Kidney (tissue), 13 donors: ENCODE measurements at regions not wholly inside any gene's neighbourhood (a gene's known extent, or its start where the extent isn't known, plus 50 kb on each side); places are given as distances from the start of the nearest gene placed in this dataset.

Experiments
- DNase-seq, 5 donors: peaks; one replicate each; pipeline ENCODE4 v3.0.0-alpha.2; 2013 to 2020
- FAIRE-seq: peaks from 2 replicates; lab custom pipeline; 2012; peaks lifted over from hg19 to GRCh38; lab: Jason Lieb, UNC
- H3K27ac ChIP-seq, 2 donors: one replicate each; pipeline ENCODE4 v1.7.0; 2013; ENCODE audit warnings: low read depth in 2 of 2, low read length in 2 of 2, inconsistent platforms in 1 of 2
- H3K27me3 ChIP-seq: one replicate; pipeline ENCODE4 v1.7.1; 2013; ENCODE audit warnings: low read length, inconsistent platforms; ENCODE audit not compliant: control insufficient read depth, insufficient read depth
- H3K36me3 ChIP-seq, 3 donors: one replicate each; pipeline versions ENCODE4 v1.7.0 to v1.7.1; 2013; ENCODE audit warnings: low read length in 3 of 3, control low read depth in 1 of 3, inconsistent platforms in 1 of 3; ENCODE audit not compliant: insufficient read depth in 3 of 3, control insufficient read depth in 2 of 3
- H3K4me1 ChIP-seq, 3 donors: one replicate each; pipeline versions ENCODE4 v1.7.0 to v1.7.1; 2013; ENCODE audit warnings: low read length in 3 of 3, inconsistent platforms in 1 of 3, low read depth in 1 of 3; ENCODE audit not compliant: control insufficient read depth in 2 of 3, insufficient read depth in 2 of 3
- H3K4me3 ChIP-seq, 3 donors: one replicate each; pipeline versions ENCODE4 v1.7.0 to v1.8.1; 2013; ENCODE audit warnings: low read length in 3 of 3, control low read depth in 1 of 3, inconsistent platforms in 1 of 3
- H3K9ac ChIP-seq, 3 donors: one replicate each; pipeline versions ENCODE4 v1.7.0 to v1.7.1; 2013; ENCODE audit warnings: low read length in 3 of 3, control low read depth in 1 of 3, inconsistent platforms in 1 of 3
- H3K9me3 ChIP-seq, 3 donors: one replicate each; pipeline versions ENCODE4 v1.7.0 to v1.7.1; 2013; ENCODE audit warnings: low read length in 3 of 3, control low read depth in 1 of 3, inconsistent platforms in 1 of 3; ENCODE audit not compliant: control insufficient read depth in 2 of 3, insufficient read depth in 1 of 3
- intact Hi-C: fragments of 100-400 bp; cut with DNase I; formaldehyde crosslinking; loops from one replicate; pipeline ENCODE4 v1.11.1; 2022
- TF ChIP-seq, protein P1 (sequence below): IDR thresholded peaks from 3 replicates; pipeline ENCODE4 v1.5.1; 2012; ENCODE audit warnings: mild to moderate bottlenecking, moderate library complexity, borderline replicate concordance; ENCODE audit not compliant: insufficient read depth; ENCODE audit errors: extremely low read depth
- donor health status: control.
- donor health status: control.
- donor health status: control.
- donor health status: control.
- donor health status: control.
- donor health status: DM: yes; HTN: yes; CAD: no.
- donor health status: Normal renal cell carcinoma (clear cell type).

DNA sequence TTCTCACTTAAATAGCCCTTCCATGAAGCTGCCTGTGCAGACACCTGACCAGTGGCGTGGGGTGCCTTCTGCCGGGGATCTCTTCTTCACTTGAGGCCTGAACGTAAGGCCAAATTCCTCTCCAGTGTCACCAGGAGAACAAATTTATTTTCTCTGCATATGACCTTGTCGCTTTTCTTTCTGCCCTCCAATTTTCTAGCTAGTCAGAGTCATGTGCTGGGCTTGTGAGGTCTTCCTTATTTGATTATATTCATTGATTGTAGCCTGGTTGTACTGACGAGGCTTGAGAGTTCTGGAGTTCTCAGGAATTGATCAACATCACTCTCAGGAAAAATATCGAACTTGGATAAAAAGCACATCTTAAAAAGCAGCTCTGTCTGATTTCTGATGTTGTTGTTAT lies 255.7 kb downstream of the BUB3 start:
- DNase-seq (no peak), FAIRE-seq (no peak)
- Histone ChIP-seq H3K36me3 (no peaks in the 10 kb centered on the region), H3K9me3 (peaks cover 0 to 4% (median 2%) of the 10 kb centered on the region in 3 donors), H3K4me3 (no peak overlapping the region), H3K27me3 (no peaks in the 10 kb centered on the region), H3K27ac (no peak overlapping the region), H3K4me1 (no peaks in the 10 kb centered on the region), H3K9ac (no peak overlapping the region)
- TF ChIP-seq, protein P1, sequence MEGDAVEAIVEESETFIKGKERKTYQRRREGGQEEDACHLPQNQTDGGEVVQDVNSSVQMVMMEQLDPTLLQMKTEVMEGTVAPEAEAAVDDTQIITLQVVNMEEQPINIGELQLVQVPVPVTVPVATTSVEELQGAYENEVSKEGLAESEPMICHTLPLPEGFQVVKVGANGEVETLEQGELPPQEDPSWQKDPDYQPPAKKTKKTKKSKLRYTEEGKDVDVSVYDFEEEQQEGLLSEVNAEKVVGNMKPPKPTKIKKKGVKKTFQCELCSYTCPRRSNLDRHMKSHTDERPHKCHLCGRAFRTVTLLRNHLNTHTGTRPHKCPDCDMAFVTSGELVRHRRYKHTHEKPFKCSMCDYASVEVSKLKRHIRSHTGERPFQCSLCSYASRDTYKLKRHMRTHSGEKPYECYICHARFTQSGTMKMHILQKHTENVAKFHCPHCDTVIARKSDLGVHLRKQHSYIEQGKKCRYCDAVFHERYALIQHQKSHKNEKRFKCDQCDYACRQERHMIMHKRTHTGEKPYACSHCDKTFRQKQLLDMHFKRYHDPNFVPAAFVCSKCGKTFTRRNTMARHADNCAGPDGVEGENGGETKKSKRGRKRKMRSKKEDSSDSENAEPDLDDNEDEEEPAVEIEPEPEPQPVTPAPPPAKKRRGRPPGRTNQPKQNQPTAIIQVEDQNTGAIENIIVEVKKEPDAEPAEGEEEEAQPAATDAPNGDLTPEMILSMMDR, result no peak
- intact Hi-C loops, result no loop called here

GRCh38 chr10:123413353-123413752 lies 252.8 kb upstream of the GPR26 start:
- Histone ChIP-seq H3K9me3 (no peaks in the 10 kb centered on the region), H3K27me3 (no peaks in the 10 kb centered on the region), H3K9ac (no peak overlapping the region), H3K36me3 (no peaks in the 10 kb centered on the region), H3K4me3 (no peak overlapping the region), H3K4me1 (no peaks in the 10 kb centered on the region), H3K27ac (no peak overlapping the region)
- TF ChIP-seq, protein P1, result no peak
- FAIRE-seq, result no peak
- DNase-seq, result no peak
- intact Hi-C loops, result no loop called here

DNA sequence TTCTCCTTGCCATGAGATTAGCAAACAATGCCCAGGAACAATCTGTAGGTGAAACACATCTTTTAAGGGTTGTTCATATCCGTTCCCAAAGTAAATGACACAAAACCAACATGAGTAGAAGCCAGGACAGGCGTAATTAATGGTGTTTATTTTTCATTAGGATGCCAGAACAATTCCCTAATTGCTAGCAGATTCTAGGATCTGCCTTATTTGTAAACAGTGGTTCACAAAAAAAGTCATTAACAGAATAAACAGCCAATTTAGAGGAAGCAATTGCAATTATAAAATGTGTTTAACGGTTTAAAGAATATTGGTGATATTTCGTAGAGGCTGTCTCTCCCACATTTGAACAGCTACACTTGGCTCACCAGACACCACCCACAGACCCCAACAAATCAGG lies 250.6 kb upstream of the GPR26 start:
- Histone ChIP-seq H3K4me3 (no peak overlapping the region), H3K36me3 (no peaks in the 10 kb centered on the region), H3K27ac (no peak overlapping the region), H3K27me3 (no peaks in the 10 kb centered on the region), H3K9me3 (no peaks in the 10 kb centered on the region), H3K9ac (no peak overlapping the region), H3K4me1 (no peaks in the 10 kb centered on the region)
- FAIRE-seq (no peak), DNase-seq (no peak)
- intact Hi-C loops, result no loop called here
- TF ChIP-seq, protein P1, result no peak

GRCh38 chr10:123417414-123417813 lies 248.7 kb upstream of the GPR26 start:
- Histone ChIP-seq H3K9ac (no peak overlapping the region), H3K36me3 (no peaks in the 10 kb centered on the region), H3K27ac (no peak overlapping the region), H3K4me1 (no peaks in the 10 kb centered on the region), H3K4me3 (no peak overlapping the region), H3K9me3 (no peaks in the 10 kb centered on the region), H3K27me3 (no peaks in the 10 kb centered on the region)
- TF ChIP-seq, protein P1, result no peak
- FAIRE-seq, result no peak
- no peak for DNase-seq
- intact Hi-C loops, result no loop called here
